ENCODE measurements at regions not wholly inside any gene's neighbourhood (a gene's known extent, or its start where the extent isn't known, plus 50 kb on each side); places are given as distances from the start of the nearest gene placed in this dataset.

- Histone ChIP-seq H3K9me2 (replicated peaks; ENCODE audit: insufficient read depth, low read length) (no peaks in the 10 kb centered on the region), H3K4me1 (ENCODE audit: low read length) (no peaks in the 10 kb centered on the region), H3K27me3 (replicated peaks; ENCODE audit: insufficient read depth, low read length) (no peaks in the 10 kb centered on the region), H3F3A (ENCODE audit: insufficient read depth, low read length) (no peaks in the 10 kb centered on the region), H4K20me1 (ENCODE audit: insufficient read depth, low read length) (no peaks in the 10 kb centered on the region), H3K9me3 (replicated peaks; ENCODE audit: insufficient read depth, low read length) (no peaks in the 10 kb centered on the region), H3K9ac (ENCODE audit: low read length) (no peak overlapping the region), H3K27ac (ENCODE audit: low read length) (no peak overlapping the region), H3K4me3 (ENCODE audit: low read length) (no peak overlapping the region), H3K36me3 (replicated peaks; ENCODE audit: insufficient read depth, low read length) (no peaks in the 10 kb centered on the region), H3K4me2 (ENCODE audit: low read depth, low read length) (no peak overlapping the region), H3K79me2 (ENCODE audit: low read length) (no peaks in the 10 kb centered on the region), H2AFZ (ENCODE audit: low read length) (no peak overlapping the region)
- TF ChIP-seq CTCF (IDR thresholded peaks at IDR 0.05; ENCODE audit: low read length) (no peak), EZH2phosphoT487 (IDR thresholded peaks at IDR 0.05; ENCODE audit: low read length) (no peak), EZH2 (optimal IDR thresholded peaks at IDR 0.05; ENCODE audit: low read depth, low read length) (no peak)
- DNase-seq = no peak
These were observed 53.8 kb upstream of the INTU start for GRCh38 chr4:127578967-127579366.

- no peak for DNase-seq
- H3K27ac ChIP-seq (ENCODE audit: low read length) = no peak overlapping the region
- H2AFZ ChIP-seq (ENCODE audit: low read length) = no peak overlapping the region
- no peak overlapping the region for H3K9ac ChIP-seq (ENCODE audit: low read length)
- no peaks in the 10 kb centered on the region for H3K9me3 ChIP-seq (replicated peaks; ENCODE audit: insufficient read depth, low read length)
- H3K4me2 ChIP-seq (ENCODE audit: low read depth, low read length) = no peak overlapping the region
- H3K4me1 ChIP-seq (ENCODE audit: low read length) = no peaks in the 10 kb centered on the region
- no peaks in the 10 kb centered on the region for H3K36me3 ChIP-seq (replicated peaks; ENCODE audit: insufficient read depth, low read length)
- H4K20me1 ChIP-seq (ENCODE audit: insufficient read depth, low read length) = no peaks in the 10 kb centered on the region
- no peaks in the 10 kb centered on the region for H3K9me2 ChIP-seq (replicated peaks; ENCODE audit: insufficient read depth, low read length)
- H3K79me2 ChIP-seq (ENCODE audit: low read length) = no peaks in the 10 kb centered on the region
- no peaks in the 10 kb centered on the region for H3K27me3 ChIP-seq (replicated peaks; ENCODE audit: insufficient read depth, low read length)
- no peaks in the 10 kb centered on the region for H3F3A ChIP-seq (ENCODE audit: insufficient read depth, low read length)
- H3K4me3 ChIP-seq (ENCODE audit: low read length) = no peak overlapping the region
- TF ChIP-seq EZH2phosphoT487 (IDR thresholded peaks at IDR 0.05; ENCODE audit: low read length) = no peak
- TF ChIP-seq EZH2 (optimal IDR thresholded peaks at IDR 0.05; ENCODE audit: low read depth, low read length) = no peak
- TF ChIP-seq CTCF (IDR thresholded peaks at IDR 0.05; ENCODE audit: low read length) = no peak
These were observed 52.9 kb upstream of the INTU start for GRCh38 chr4:127579821-127580220.

- H3K79me2 ChIP-seq (ENCODE audit: low read length) = no peaks in the 10 kb centered on the region
- no peak overlapping the region for H3K4me3 ChIP-seq (ENCODE audit: low read length)
- no peaks in the 10 kb centered on the region for H3K9me2 ChIP-seq (replicated peaks; ENCODE audit: insufficient read depth, low read length)
- H3K4me2 ChIP-seq (ENCODE audit: low read depth, low read length) = no peak overlapping the region
- H3K36me3 ChIP-seq (replicated peaks; ENCODE audit: insufficient read depth, low read length) = no peaks in the 10 kb centered on the region
- H2AFZ ChIP-seq (ENCODE audit: low read length) = no peak overlapping the region
- no peaks in the 10 kb centered on the region for H3K4me1 ChIP-seq (ENCODE audit: low read length)
- no peak for DNase-seq
- no peaks in the 10 kb centered on the region for H3K9me3 ChIP-seq (replicated peaks; ENCODE audit: insufficient read depth, low read length)
- no peak overlapping the region for H3K9ac ChIP-seq (ENCODE audit: low read length)
- no peak overlapping the region for H3K27ac ChIP-seq (ENCODE audit: low read length)
- no peaks in the 10 kb centered on the region for H4K20me1 ChIP-seq (ENCODE audit: insufficient read depth, low read length)
- TF ChIP-seq EZH2 (optimal IDR thresholded peaks at IDR 0.05; ENCODE audit: low read depth, low read length) = no peak
- no peak for TF ChIP-seq EZH2phosphoT487 (IDR thresholded peaks at IDR 0.05; ENCODE audit: low read length)
- no peak for TF ChIP-seq CTCF (IDR thresholded peaks at IDR 0.05; ENCODE audit: low read length)
- H3F3A ChIP-seq (ENCODE audit: insufficient read depth, low read length) = no peaks in the 10 kb centered on the region
- no peaks in the 10 kb centered on the region for H3K27me3 ChIP-seq (replicated peaks; ENCODE audit: insufficient read depth, low read length)
These were observed 52.5 kb upstream of the INTU start for GRCh38 chr4:127580300-127580699.
